GM12878 (cell line): ENCODE measurements at regions not wholly inside any gene's neighbourhood (a gene's known extent, or its start where the extent isn't known, plus 50 kb on each side); places are given as distances from the start of the nearest gene placed in this dataset.

Source experiments
- ATAC-seq: fragments of 200-7000 bp; cut with Tn5 transposase; 3 replicates; pipeline ENCODE4 v1.9.1; 2020; ENCODE audit warnings: mild to moderate bottlenecking, moderate library complexity
- BruUV-seq: library from RNA; stranded (reverse); fragments of 400-500 nt; replicated peaks from 2 replicates; lab custom pipeline; 2021; lab: Mats Ljungman, UMichigan
- CTCF ChIA-PET: fragments of 300-600 bp; sonication (Branson Sonifier 250); formaldehyde crosslinking; extraction: SDS; loops from one replicate; lab custom pipeline; 2021; ENCODE audit warnings: inconsistent platforms; lab: Yijun Ruan, JAX
- POLR2A ChIA-PET: fragments of 350-600 bp; formaldehyde crosslinking; extraction: SDS; loops from one replicate; lab custom pipeline; 2021; ENCODE audit warnings: inconsistent platforms; lab: Charles Lee
- RAD21 ChIA-PET: fragments of 300-600 bp; sonication (Branson Sonifier 250); formaldehyde crosslinking; loops from one replicate; lab custom pipeline; 2023; ENCODE audit warnings: antibody characterized with exemption; ENCODE audit not compliant: unreplicated experiment; lab: Charles Lee
- SMC1A ChIA-PET: fragments of 300-600 bp; sonication (Branson Sonifier 250); formaldehyde crosslinking; loops from one replicate; lab custom pipeline; 2023; ENCODE audit not compliant: unreplicated experiment, uncharacterized antibody; lab: Charles Lee
- DNase-seq: peaks from one replicate; pipeline ENCODE4 v3.0.0-alpha.2; 2011; ENCODE audit warnings: low read depth, low spot score
- FAIRE-seq: peaks from 3 replicates; lab custom pipeline; 2011; peaks lifted over from hg19 to GRCh38; lab: Jason Lieb, UNC
- H2AFZ ChIP-seq: 2 replicates; pipeline ENCODE4 v1.6.0; 2011; ENCODE audit warnings: low read depth, low read length, control low read depth; ENCODE audit not compliant: control insufficient read depth
- H3K27ac ChIP-seq: 2 replicates; pipeline ENCODE4 v1.5.1; 2011; ENCODE audit warnings: control low read depth; ENCODE audit not compliant: control insufficient read depth, insufficient read depth
- H3K27me3 ChIP-seq, 2 experiments: replicated peaks in 1 of 2; 2 replicates each; pipeline versions ENCODE4 v1.6.0 to v1.6.1; 2011; ENCODE audit warnings: low read length in 1 of 2; ENCODE audit not compliant: control insufficient read depth in 2 of 2, insufficient read depth in 2 of 2
- H3K36me3 ChIP-seq, 2 experiments: 2 replicates each; pipeline ENCODE4 v1.5.1; 2011; ENCODE audit warnings: low read length in 1 of 2; ENCODE audit not compliant: control insufficient read depth in 2 of 2, insufficient read depth in 2 of 2
- H3K4me1 ChIP-seq: 2 replicates; pipeline ENCODE4 v1.6.1; 2011; ENCODE audit warnings: mild to moderate bottlenecking, low read length, moderate library complexity, mixed read lengths; ENCODE audit not compliant: control insufficient read depth, insufficient read depth
- H3K4me2 ChIP-seq: 2 replicates; pipeline ENCODE4 v1.6.0; 2011; ENCODE audit warnings: control low read depth; ENCODE audit not compliant: control insufficient read depth, insufficient read depth
- H3K4me3 ChIP-seq: fragments of 200-600 bp; sonication (generic); 2 replicates; pipeline ENCODE4 v1.5.1; 2016
- H3K79me2 ChIP-seq: 2 replicates; pipeline ENCODE4 v1.6.0; 2011; ENCODE audit warnings: low read length; ENCODE audit not compliant: control insufficient read depth, insufficient read depth
- H3K9ac ChIP-seq: 2 replicates; pipeline ENCODE4 v1.8.0; 2011; ENCODE audit warnings: low read length, control low read depth, mixed read lengths; ENCODE audit not compliant: control insufficient read depth, insufficient read depth
- H3K9me3 ChIP-seq: replicated peaks from 3 replicates; pipeline ENCODE4 v1.5.1; 2011; ENCODE audit warnings: mild to moderate bottlenecking, low read length; ENCODE audit not compliant: control insufficient read depth, insufficient read depth
- H4K20me1 ChIP-seq: 2 replicates; pipeline ENCODE4 v1.6.0; 2011; ENCODE audit not compliant: control insufficient read depth, insufficient read depth
- ATF7 ChIP-seq: fragments of 450-650 bp; IDR thresholded peaks from 2 replicates; pipeline ENCODE4 v1.6.1; 2016; ENCODE audit warnings: low read depth, mild to moderate bottlenecking
- CEBPB ChIP-seq, 2 experiments: fragments of 150-350 bp in 1 of 2; IDR thresholded peaks; 2 replicates each; pipeline ENCODE4 v1.6.1; 2012 to 2014; ENCODE audit warnings: low read depth in 2 of 2, low read length in 2 of 2, borderline replicate concordance in 1 of 2, inconsistent platforms in 1 of 2
- CHD1 ChIP-seq: IDR thresholded peaks from 2 replicates; pipeline ENCODE4 v1.6.1; 2012; ENCODE audit warnings: low read depth, low read length, improper control_type of control experiment
- CREM ChIP-seq: IDR thresholded peaks from 2 replicates; pipeline ENCODE4 v1.6.1; 2014; ENCODE audit warnings: antibody characterized with exemption, low read depth
- MYC ChIP-seq: IDR thresholded peaks from 2 replicates; pipeline ENCODE4 v1.6.1; 2011; ENCODE audit warnings: mild to moderate bottlenecking, low read length, moderate library complexity, inconsistent platforms; ENCODE audit not compliant: insufficient read depth, insufficient replicate concordance, insufficient read length, severe bottlenecking
- WGBS: methylation state at CpG from one replicate; pipeline ENCODE4 v1.1.6; 2016; ENCODE audit warnings: low lambda C conversion rate; ENCODE audit not compliant: insufficient replicate concordance, insufficient coverage; ENCODE audit errors: missing lambda C conversion rate; 5-methylcytosine and 5-hydroxymethylcytosine counted together
- in situ Hi-C: fragments of 300-500 bp; cut with MboI; formaldehyde crosslinking; loops from 9 replicates; pipeline ENCODE4 v1.14.3; 2018; ENCODE audit warnings: mixed read lengths
- intact Hi-C: fragments of 100-400 bp; cut with micrococcal nuclease; formaldehyde crosslinking; loops from one replicate; pipeline ENCODE4 v1.14.2; 2022; ENCODE audit not compliant: unreplicated experiment

- TF ChIP-seq CEBPB (IDR thresholded peaks at IDR 0.05; ENCODE audit: borderline replicate concordance in 1 of 2, low read depth in 2 of 2, low read length in 2 of 2), result no peak
- TF ChIP-seq CHD1, result no peak
- TF ChIP-seq CREM, result no peak
- TF ChIP-seq, all 136 proteins: peak for 0
These were observed 1122.3 kb upstream of the ADGRL2 start (continued) for GRCh38 chr1:80678438-80678837.

GRCh38 chr1:80675454-80675853, 1125.3 kb upstream of the ADGRL2 start:
- TF ChIP-seq ATF7 (0 out of 2 replicates have a peak, but pooled peaks have one; percentile 27), MYC (no peak)
- POLR2A ChIA-PET, result no interaction called here
- Histone ChIP-seq H3K4me1 (no peaks in the 10 kb centered on the region), H3K79me2 (no peaks in the 10 kb centered on the region), H3K36me3 (no peaks in the 10 kb centered on the region), H3K9me3 (no peaks in the 10 kb centered on the region), H3K9ac (no peak overlapping the region), H3K4me2 (no peak overlapping the region), H3K27ac (no peak overlapping the region), H4K20me1 (no peaks in the 10 kb centered on the region), H2AFZ (no peak overlapping the region), H3K4me3 (no peak overlapping the region), H3K27me3 (no peaks in the 10 kb centered on the region)
- no peak for DNase-seq
- FAIRE-seq, result no peak
- BruUV-seq, result no TSS peak
- ATAC-seq, result no peak
- RAD21 ChIA-PET, result interaction anchor here (0.8 kb wide), 1 partner anchor 197 kb away, joined by 3 read pairs; no protein-coding TSS in a partner anchor
- SMC1A ChIA-PET, result interaction anchor here (1.2 kb wide), 1 partner anchor 14 kb away, joined by 3 read pairs; no protein-coding TSS in a partner anchor
- intact Hi-C loops, result no loop called here
- CTCF ChIA-PET, result interaction anchor here (1.2 to 1.3 kb wide), 2 partner anchors 10 to 19 kb away, joined by 3 to 5 read pairs; no protein-coding TSS in a partner anchor
- in situ Hi-C loops, result no loop called here
- 15% methylated on average over 3 of the region's 3 CpGs for WGBS
